GM11168 (cell line): ENCODE measurements at regions not wholly inside any gene's neighbourhood (a gene's known extent, or its start where the extent isn't known, plus 50 kb on each side); places are given as distances from the start of the nearest gene placed in this dataset.
"Not testable (repeated sequence)": the region's sequence is repeated elsewhere in the genome, so short reads cannot be mapped to it uniquely, and the experiment has no call there.

Experiments
- in situ Hi-C: fragments of 300-500 bp; cut with MboI; formaldehyde crosslinking; loops from one replicate; pipeline ENCODE4 v1.12.0; 2022; ENCODE audit warnings: low sequenced_read_pairs; ENCODE audit not compliant: unreplicated experiment

GRCh38 chr3:86595696-86596095 is 395.3 kb downstream of the VGLL3 start:
- in situ Hi-C loops = no loop called here

DNA sequence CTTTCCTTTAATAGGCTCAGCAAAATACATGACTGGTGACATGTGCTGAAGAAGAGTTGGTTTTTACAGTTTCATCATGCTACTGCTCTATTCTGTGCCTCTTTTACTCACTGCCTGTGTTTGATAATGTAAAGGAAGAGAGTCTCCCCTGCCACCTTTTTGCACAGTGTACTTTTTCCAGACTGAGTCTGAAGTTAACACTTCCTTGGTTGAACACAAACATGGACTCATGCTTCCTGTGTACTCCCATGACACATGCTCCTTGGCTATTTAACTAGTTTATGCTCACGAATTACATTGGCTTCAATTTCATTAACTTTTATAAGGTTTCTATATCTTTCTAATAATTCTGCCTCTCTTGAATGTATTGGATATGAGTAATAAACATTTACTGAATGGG is 396.1 kb downstream of the VGLL3 start:
- in situ Hi-C loops = no loop called here

- in situ Hi-C loops = no loop called here
Measured at GRCh38 chr3:86578071-86578470, 412.9 kb downstream of the VGLL3 start.

DNA sequence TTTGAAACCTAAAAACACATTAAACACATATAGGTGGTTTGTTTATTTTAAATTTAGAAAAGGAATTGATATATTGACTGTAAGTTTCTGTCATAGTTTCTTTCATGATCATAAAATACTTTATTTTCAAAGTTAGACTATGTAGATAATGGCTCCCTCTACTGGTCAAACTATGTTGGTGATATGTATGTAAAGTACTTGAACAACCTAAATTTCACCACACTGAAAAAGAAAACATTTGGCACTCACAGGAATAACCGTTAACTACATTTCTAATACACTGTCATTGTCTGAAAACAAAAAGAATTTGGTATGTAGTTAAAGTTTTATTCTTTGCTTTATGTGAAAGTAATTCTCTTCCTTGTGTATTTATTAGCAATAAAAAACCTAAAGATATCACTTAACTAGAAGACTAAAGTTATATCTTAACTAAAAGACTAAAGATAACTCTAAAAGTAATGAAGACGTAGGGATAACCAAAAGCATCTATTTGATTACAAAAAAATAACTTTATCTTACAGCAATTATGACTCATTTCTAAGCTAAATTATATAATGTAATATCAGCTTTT is 427.5 kb downstream of the VGLL3 start:
- in situ Hi-C loops = loop anchor here (25.0 kb wide), 1 partner anchor 751 kb away; no protein-coding TSS in a partner anchor

DNA sequence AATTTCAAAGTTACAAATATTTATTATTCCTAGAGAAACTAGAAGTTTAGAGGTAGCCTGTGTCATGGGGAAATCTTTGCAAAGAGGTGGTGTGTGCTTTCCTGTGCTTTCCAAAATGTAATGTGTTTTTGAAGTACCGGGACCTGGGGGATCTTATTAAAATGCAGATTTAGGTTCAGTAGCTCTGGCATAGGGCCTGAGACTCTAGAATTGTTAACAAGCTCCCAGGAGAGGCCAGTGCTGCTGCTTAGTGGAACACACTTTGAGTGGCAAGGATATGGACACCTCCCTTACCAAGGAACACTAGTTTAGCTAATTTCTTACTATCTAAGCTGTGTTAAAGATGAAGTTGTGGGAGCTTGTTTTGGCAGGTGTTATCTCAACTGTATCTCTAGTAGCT is 428.9 kb downstream of the VGLL3 start:
- in situ Hi-C loops = loop anchor here (25.0 kb wide), 1 partner anchor 750 kb away; no protein-coding TSS in a partner anchor

- in situ Hi-C loops = loop anchor here (25.0 kb wide), 1 partner anchor 749 kb away; no protein-coding TSS in a partner anchor
Measured at GRCh38 chr3:86561215-86561614, 429.7 kb downstream of the VGLL3 start.

DNA sequence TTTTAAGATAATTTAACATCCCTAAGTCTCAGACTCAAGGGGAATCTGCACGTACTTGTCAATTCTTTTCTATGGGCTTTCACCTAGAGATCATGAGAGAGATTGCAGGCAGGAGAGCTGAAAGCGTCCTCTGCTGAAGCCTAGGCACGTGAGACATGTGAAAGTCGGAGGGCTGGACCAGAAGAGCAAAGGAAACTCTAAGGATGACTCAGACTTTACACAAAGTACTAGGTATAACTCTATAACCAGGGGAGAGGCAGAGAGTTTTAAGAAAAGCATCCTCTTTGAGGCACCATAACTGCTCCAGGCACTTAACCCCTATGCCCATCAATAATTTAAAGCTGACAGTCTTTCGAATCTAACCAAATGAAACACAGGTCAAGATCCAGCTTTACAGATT is 436.6 kb downstream of the VGLL3 start:
- in situ Hi-C loops = loop anchor here (25.0 kb wide), 1 partner anchor 742 kb away; no protein-coding TSS in a partner anchor

- in situ Hi-C loops = no loop called here
Measured at GRCh38 chr3:86547692-86548091, 443.3 kb downstream of the VGLL3 start.

- in situ Hi-C loops = no loop called here
Measured at GRCh38 chr3:86537171-86537570, 453.8 kb downstream of the VGLL3 start.

- in situ Hi-C loops = no loop called here
Measured at GRCh38 chr3:86519819-86520218, 471.1 kb downstream of the VGLL3 start.

- in situ Hi-C loops = no loop called here
Measured at GRCh38 chr3:86481636-86482035, 509.3 kb downstream of the VGLL3 start.

- in situ Hi-C loops = no loop called here
Measured at GRCh38 chr3:86481031-86481430, 509.9 kb downstream of the VGLL3 start.

- in situ Hi-C loops = no loop called here
Measured at GRCh38 chr3:86464180-86464579, 526.8 kb downstream of the VGLL3 start.

GRCh38 chr3:86451749-86452148 is 539.2 kb downstream of the VGLL3 start:
- in situ Hi-C loops = no loop called here

DNA sequence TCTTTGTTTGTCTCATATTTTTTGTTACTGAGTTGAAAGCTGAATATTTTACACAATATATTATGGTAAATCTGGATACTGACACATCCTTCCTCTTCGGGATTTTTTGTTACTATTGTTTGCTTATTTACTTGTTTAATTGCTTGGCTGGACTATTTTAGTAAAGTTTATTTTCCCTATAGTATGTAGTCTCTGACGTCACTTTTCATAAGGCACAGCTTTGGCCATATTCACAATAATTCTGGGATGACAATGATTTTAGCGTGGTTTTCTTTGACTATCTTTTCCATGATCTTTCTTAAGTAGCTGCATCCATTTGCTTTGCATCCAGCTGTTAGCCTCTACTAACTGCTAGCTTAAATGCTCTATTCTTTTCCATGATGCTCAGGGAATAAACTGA is 552.4 kb downstream of the VGLL3 start:
- in situ Hi-C loops = no loop called here

- in situ Hi-C loops = no loop called here
Measured at GRCh38 chr3:86427343-86427742, 563.6 kb downstream of the VGLL3 start.

- in situ Hi-C loops = no loop called here
Measured at GRCh38 chr3:86420990-86421739, 569.8 kb downstream of the VGLL3 start.

GRCh38 chr3:86418861-86419260 is 572.1 kb downstream of the VGLL3 start:
- in situ Hi-C loops = no loop called here

DNA sequence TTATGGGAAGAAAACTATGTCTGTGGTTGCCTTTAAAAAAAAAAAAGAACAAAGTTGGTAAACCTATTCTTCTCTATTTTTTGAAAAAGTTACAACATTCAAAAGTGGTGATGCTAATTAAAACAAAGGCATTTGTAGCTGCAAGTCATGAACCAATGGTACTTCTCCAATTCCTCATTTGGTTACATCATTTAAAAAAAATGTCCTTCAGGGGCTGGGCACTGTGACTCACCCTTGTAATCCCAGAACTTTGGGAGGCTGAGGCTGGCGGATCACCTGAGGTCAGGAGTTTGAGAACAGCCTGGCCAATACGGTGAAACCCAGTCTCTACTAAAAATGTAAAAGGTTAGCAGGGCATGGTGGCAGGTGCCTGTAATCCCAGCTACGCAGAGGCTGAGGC is 574.6 kb downstream of the VGLL3 start:
- in situ Hi-C loops = no loop called here

DNA sequence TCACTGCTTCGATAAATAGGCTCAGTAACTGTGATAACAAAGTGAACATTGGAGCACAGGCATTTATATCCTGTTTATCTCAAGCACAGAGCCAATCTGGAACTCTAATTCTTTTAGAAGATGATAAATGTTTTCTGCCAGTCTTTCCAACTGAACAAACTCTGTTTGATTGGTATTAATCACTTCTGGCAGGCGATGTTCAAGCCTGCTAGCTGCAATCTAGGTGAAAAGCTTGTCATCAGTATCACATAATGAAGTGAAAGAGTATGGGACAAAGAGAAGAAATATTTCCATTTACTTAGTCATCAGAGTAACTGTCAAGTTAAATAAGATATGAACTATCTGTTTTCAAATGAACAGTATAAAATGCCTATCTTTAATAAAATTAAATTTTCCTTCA is 577.3 kb downstream of the VGLL3 start:
- in situ Hi-C loops = no loop called here

GRCh38 chr3:86410587-86410986 is 580.4 kb downstream of the VGLL3 start:
- in situ Hi-C loops = no loop called here

- in situ Hi-C loops = not testable (repeated sequence)
Measured at GRCh38 chr3:86389759-86390158, 601.2 kb downstream of the VGLL3 start.
